ENCODE measurements at regions not wholly inside any gene's neighbourhood (a gene's known extent, or its start where the extent isn't known, plus 50 kb on each side); places are given as distances from the start of the nearest gene placed in this dataset.

- intact Hi-C loops (cut with micrococcal nuclease), result no loop called here
- DNase-seq, result no peak
- no peaks in the 10 kb centered on the region for H3K36me3 ChIP-seq
- no peak for TF ChIP-seq CTCF (IDR thresholded peaks at IDR 0.05; ENCODE audit: borderline replicate concordance)
- H3K9me3 ChIP-seq (replicated peaks), result peaks cover 21% of the 10 kb centered on the region
- no peak overlapping the region for H3K27ac ChIP-seq (replicated peaks)
- H3K27me3 ChIP-seq (ENCODE audit: low read depth), result peaks cover under 1% of the 10 kb centered on the region
- H3K4me3 ChIP-seq, result no peak overlapping the region
- no peaks in the 10 kb centered on the region for H3K4me1 ChIP-seq
These were observed 611.4 kb upstream of the HS6ST1 start for GRCh38 chr2:128930101-128930500.

GRCh38 chr2:128940378-128940777 lies 621.7 kb upstream of the HS6ST1 start:
- no peak for DNase-seq
- no peaks in the 10 kb centered on the region for H3K4me1 ChIP-seq
- no peak for TF ChIP-seq CTCF (IDR thresholded peaks at IDR 0.05; ENCODE audit: borderline replicate concordance)
- H3K9me3 ChIP-seq (replicated peaks), result peaks cover 7% of the 10 kb centered on the region
- H3K4me3 ChIP-seq, result no peak overlapping the region
- H3K27me3 ChIP-seq (ENCODE audit: low read depth), result peaks cover 13% of the 10 kb centered on the region
- no peaks in the 10 kb centered on the region for H3K36me3 ChIP-seq
- intact Hi-C loops (cut with micrococcal nuclease), result no loop called here
- no peak overlapping the region for H3K27ac ChIP-seq (replicated peaks)

- no peak for TF ChIP-seq CTCF (IDR thresholded peaks at IDR 0.05; ENCODE audit: borderline replicate concordance)
- Histone ChIP-seq H3K36me3 (no peaks in the 10 kb centered on the region), H3K4me1 (no peaks in the 10 kb centered on the region), H3K27me3 (ENCODE audit: low read depth) (peaks cover 10% of the 10 kb centered on the region), H3K4me3 (no peak overlapping the region), H3K27ac (replicated peaks) (no peak overlapping the region), H3K9me3 (replicated peaks) (peaks cover 5% of the 10 kb centered on the region)
- no peak for DNase-seq
- intact Hi-C loops (cut with micrococcal nuclease), result no loop called here
These were observed 623.1 kb upstream of the HS6ST1 start for GRCh38 chr2:128941751-128942150.

DNA sequence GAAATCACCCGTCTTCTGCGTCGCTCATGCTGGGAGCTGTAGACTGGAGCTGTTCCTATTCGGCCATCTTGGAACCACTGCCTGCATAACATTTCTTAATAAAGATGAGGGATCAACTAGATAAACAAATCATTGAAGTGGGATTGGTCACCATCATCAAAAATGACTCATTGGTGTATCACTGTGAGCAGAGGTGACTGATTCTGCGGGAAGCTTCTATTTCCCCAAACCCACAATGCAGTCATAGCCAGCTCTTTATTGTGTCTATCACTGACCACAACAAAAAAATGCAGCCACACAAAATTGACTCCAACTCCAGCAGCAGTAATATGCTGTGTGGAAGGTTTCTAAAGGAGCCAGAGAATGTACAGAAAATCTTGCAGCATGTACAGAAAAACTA lies 630.7 kb upstream of the HS6ST1 start:
- Histone ChIP-seq H3K4me1 (no peaks in the 10 kb centered on the region), H3K27me3 (ENCODE audit: low read depth) (peaks cover 42% of the 10 kb centered on the region)
- intact Hi-C loops (cut with micrococcal nuclease), result no loop called here

DNA sequence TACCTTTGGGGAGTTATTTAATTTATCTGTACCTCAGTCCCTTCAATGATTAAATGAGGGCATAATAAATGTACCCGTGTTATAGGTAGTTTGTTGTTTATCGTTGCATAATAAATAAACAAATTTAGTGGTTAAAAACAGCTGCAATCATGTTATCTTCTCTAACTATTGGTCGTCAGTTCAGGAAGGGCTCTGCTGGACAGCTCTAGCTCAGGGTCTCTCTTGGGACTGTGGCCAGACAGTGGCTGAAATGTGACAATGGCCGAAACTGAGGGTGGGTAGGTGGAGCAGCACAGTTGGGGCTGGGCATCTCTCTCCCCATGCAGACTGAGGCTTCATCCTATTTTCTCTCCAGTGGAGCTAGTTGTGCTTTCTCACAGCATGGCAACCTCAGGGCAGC lies 632.1 kb upstream of the HS6ST1 start:
- no peaks in the 10 kb centered on the region for H3K4me1 ChIP-seq
- H3K27ac ChIP-seq (replicated peaks), result no peak overlapping the region
- H3K27me3 ChIP-seq (ENCODE audit: low read depth), result peaks cover 42% of the 10 kb centered on the region
- H3K4me3 ChIP-seq, result no peak overlapping the region
- no peak for DNase-seq
- peaks cover 8% of the 10 kb centered on the region for H3K9me3 ChIP-seq (replicated peaks)
- no peak for TF ChIP-seq CTCF (IDR thresholded peaks at IDR 0.05; ENCODE audit: borderline replicate concordance)
- H3K36me3 ChIP-seq, result no peaks in the 10 kb centered on the region
- intact Hi-C loops (cut with micrococcal nuclease), result no loop called here

More for the DNA sequence above, 630.7 kb upstream of the HS6ST1 start:
- H3K9me3 ChIP-seq (replicated peaks), result peaks cover 10% of the 10 kb centered on the region
- H3K4me3 ChIP-seq, result no peak overlapping the region
- H3K36me3 ChIP-seq, result no peaks in the 10 kb centered on the region
- TF ChIP-seq CTCF (IDR thresholded peaks at IDR 0.05; ENCODE audit: borderline replicate concordance), result no peak
- H3K27ac ChIP-seq (replicated peaks), result no peak overlapping the region
- DNase-seq, result no peak

- H3K36me3 ChIP-seq, result no peaks in the 10 kb centered on the region
- no peak overlapping the region for H3K4me3 ChIP-seq
- no peak for DNase-seq
- peaks cover 24% of the 10 kb centered on the region for H3K27me3 ChIP-seq (ENCODE audit: low read depth)
- no peak overlapping the region for H3K27ac ChIP-seq (replicated peaks)
- no peaks in the 10 kb centered on the region for H3K4me1 ChIP-seq
- TF ChIP-seq CTCF (IDR thresholded peaks at IDR 0.05; ENCODE audit: borderline replicate concordance), result no peak
- H3K9me3 ChIP-seq (replicated peaks), result peaks cover 35% of the 10 kb centered on the region
- intact Hi-C loops (cut with micrococcal nuclease), result no loop called here
These were observed 639.6 kb upstream of the HS6ST1 start for GRCh38 chr2:128958241-128958640.

Measured in left ventricle myocardium inferior (tissue), 1 donor.